ENCODE measurements at regions not wholly inside any gene's neighbourhood (a gene's known extent, or its start where the extent isn't known, plus 50 kb on each side); places are given as distances from the start of the nearest gene placed in this dataset.

- H3K4me3 ChIP-seq, result no peak overlapping the region
Observed at GRCh38 chr13:96903085-96903484, 91.2 kb downstream of the OXGR1 start.

DNA sequence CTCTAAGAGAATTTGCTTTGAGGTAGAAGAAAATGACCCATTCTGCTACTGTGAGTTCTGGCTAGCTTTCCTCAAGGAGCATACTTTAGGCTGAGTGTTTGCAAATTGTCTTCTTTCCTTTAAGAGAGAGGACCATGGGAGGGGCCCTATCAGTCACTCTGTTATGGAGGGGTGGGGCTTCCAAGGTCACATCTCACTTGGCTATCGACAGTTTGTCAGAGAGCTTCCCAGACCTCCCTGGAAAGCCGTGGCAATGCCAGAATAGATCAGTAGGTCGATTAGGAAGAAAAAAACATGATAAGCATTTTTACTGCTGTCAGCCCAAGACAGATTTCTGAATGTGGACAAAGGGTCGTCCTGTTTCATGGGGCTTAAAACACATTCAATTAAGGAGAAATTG lies 93.3 kb downstream of the OXGR1 start:
- Histone ChIP-seq H3K4me1 (no peaks in the 10 kb centered on the region), H3K4me3 (no peak overlapping the region), H3K36me3 (no peaks in the 10 kb centered on the region), H3K27me3 (no peaks in the 10 kb centered on the region), H3K27ac (no peak overlapping the region), H3K9me3 (no peaks in the 10 kb centered on the region)
- intact Hi-C loops (cut with DNase I), result no loop called here
- ATAC-seq (no peak), DNase-seq (no peak)
- TF ChIP-seq CTCF (IDR thresholded peaks at IDR 0.05), result no peak

More at GRCh38 chr13:96903085-96903484, 91.2 kb downstream of the OXGR1 start:
- no peaks in the 10 kb centered on the region for H3K9me3 ChIP-seq
- no peak overlapping the region for H3K27ac ChIP-seq
- H3K27me3 ChIP-seq, result no peaks in the 10 kb centered on the region
- TF ChIP-seq CTCF (IDR thresholded peaks at IDR 0.05), result no peak
- no peaks in the 10 kb centered on the region for H3K4me1 ChIP-seq
- DNase-seq (no peak), ATAC-seq (no peak)
- no peaks in the 10 kb centered on the region for H3K36me3 ChIP-seq
- intact Hi-C loops (cut with DNase I), result no loop called here

DNA sequence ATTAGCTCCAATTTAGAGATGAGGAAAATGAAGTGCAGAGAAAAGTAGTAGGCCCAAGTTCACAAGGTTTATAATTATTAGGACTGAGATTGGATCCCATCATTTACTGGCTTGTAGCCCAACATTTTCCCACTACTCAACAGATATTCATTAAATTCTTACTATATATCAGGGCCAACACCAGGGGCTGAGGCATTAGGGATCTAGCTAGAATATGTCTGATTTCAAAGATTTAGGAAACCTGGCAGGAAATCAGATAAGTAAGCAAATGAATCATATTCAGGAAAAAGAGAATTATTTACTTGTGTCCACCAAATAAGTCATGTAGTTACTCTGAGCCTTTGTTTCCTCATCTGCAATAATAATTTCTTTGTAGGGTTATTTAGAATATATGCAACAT lies 94.3 kb downstream of the OXGR1 start:
- no peak overlapping the region for H3K27ac ChIP-seq
- no peaks in the 10 kb centered on the region for H3K9me3 ChIP-seq
- H3K4me1 ChIP-seq, result no peaks in the 10 kb centered on the region
- intact Hi-C loops (cut with DNase I), result no loop called here
- ATAC-seq (no peak), DNase-seq (no peak)
- no peaks in the 10 kb centered on the region for H3K27me3 ChIP-seq
- no peak overlapping the region for H3K4me3 ChIP-seq
- no peaks in the 10 kb centered on the region for H3K36me3 ChIP-seq
- no peak for TF ChIP-seq CTCF (IDR thresholded peaks at IDR 0.05)

DNA sequence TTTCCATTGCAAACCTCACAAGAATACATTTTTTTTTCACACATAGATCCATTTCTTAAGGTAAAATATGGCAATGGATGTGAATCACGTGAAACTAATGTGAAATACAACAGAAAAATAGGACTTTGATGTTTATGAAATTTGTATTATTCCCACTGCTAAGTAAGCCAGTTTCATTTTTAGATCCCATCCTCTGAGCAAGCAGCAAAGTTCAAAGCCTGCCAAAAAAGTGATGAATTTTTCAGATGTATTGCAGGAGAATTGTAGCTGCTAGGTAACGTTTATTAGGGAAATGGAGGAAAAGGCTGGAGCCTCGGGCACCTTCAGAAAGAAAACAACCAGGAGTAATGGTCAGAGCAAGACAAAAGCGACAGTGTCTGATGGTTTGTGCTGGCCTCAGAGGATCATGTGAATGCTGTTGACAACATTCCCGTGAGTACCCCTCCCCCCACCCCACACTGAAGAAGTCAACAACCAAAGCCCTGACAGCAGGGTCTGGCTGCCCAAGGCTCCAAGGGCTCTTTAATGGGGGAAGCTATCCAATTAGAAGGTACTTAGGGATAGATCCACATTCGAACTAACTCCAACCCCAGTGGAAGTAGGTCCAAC lies 95.5 kb downstream of the OXGR1 start:
- no peak for DNase-seq
- Histone ChIP-seq H3K4me3 (no peak overlapping the region), H3K9me3 (no peaks in the 10 kb centered on the region), H3K4me1 (no peaks in the 10 kb centered on the region), H3K27ac (no peak overlapping the region), H3K36me3 (no peaks in the 10 kb centered on the region), H3K27me3 (no peaks in the 10 kb centered on the region)
- TF ChIP-seq CTCF (IDR thresholded peaks at IDR 0.05), result no peak
- intact Hi-C loops (cut with DNase I), result no loop called here
- ATAC-seq, result no peak

- no peak overlapping the region for H3K4me3 ChIP-seq
- no peak overlapping the region for H3K27ac ChIP-seq
- H3K36me3 ChIP-seq, result no peaks in the 10 kb centered on the region
- no peak for TF ChIP-seq CTCF (IDR thresholded peaks at IDR 0.05)
- ATAC-seq, result no peak
- intact Hi-C loops (cut with DNase I), result no loop called here
- DNase-seq, result no peak
- no peaks in the 10 kb centered on the region for H3K27me3 ChIP-seq
- no peaks in the 10 kb centered on the region for H3K9me3 ChIP-seq
- no peaks in the 10 kb centered on the region for H3K4me1 ChIP-seq
Observed at GRCh38 chr13:96898212-96898611, 96.1 kb downstream of the OXGR1 start.
